Epithelial cell of proximal tubule (primary cell): ENCODE measurements at regions not wholly inside any gene's neighbourhood (a gene's known extent, or its start where the extent isn't known, plus 50 kb on each side); places are given as distances from the start of the nearest gene placed in this dataset.

ENCODE experiments used
- DNase-seq: peaks from one replicate; pipeline ENCODE4 v3.0.0-alpha.2; 2011; ENCODE audit warnings: low read depth
- H3K4me3 ChIP-seq: 2 replicates; pipeline ENCODE4 v1.5.1; 2011; ENCODE audit warnings: low read depth, mild to moderate bottlenecking, low read length
- CTCF ChIP-seq: conservative IDR thresholded peaks from 2 replicates; pipeline ENCODE4 v1.5.1; 2012; ENCODE audit warnings: low read depth, mild to moderate bottlenecking, low read length

GRCh38 chr16:6192984-6193383 lies 1095.4 kb upstream of the EEF2KMT start:
- TF ChIP-seq CTCF = no peak
- H3K4me3 ChIP-seq = no peak overlapping the region
- DNase-seq = no peak

DNA sequence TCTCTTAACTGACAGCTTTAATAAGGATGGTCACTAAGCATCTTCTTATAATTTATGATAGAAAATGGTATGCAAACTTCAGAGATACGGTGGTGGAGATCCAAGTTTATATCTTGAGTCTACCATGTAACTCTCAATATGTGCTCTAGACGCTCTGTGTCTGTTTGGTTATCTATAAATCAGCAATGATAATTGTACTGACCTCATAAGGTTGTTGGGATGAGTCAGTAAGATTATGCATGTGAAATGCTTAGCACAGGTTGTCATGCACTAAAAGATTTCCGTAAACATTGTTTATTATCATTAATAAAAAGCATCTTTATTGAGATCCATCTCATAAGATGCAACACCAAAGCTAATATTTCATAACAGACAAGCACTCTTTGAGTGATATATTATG lies 1094.9 kb upstream of the EEF2KMT start:
- no peak for TF ChIP-seq CTCF
- no peak for DNase-seq
- H3K4me3 ChIP-seq = no peak overlapping the region

DNA sequence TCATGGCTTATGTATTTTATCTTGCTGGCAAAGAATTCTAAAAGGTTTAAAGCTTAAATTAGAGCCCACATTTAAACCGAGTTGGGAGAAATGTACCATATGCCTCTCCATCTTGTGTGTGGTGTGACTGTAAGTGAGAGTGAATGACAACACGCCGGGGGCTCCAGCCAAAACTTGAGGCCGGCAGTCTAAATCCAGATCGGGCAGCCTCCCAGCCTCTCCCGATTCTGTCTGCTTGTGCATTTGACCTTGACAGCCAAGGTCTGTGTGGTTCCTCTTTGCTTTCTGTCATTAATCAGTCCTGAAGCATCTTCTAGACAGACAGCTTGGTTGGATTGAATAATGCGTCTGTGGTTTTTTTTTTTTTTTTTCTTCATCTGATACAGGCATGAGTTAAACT lies 1093.2 kb upstream of the EEF2KMT start:
- no peak overlapping the region for H3K4me3 ChIP-seq
- DNase-seq = no peak
- TF ChIP-seq CTCF = no peak

DNA sequence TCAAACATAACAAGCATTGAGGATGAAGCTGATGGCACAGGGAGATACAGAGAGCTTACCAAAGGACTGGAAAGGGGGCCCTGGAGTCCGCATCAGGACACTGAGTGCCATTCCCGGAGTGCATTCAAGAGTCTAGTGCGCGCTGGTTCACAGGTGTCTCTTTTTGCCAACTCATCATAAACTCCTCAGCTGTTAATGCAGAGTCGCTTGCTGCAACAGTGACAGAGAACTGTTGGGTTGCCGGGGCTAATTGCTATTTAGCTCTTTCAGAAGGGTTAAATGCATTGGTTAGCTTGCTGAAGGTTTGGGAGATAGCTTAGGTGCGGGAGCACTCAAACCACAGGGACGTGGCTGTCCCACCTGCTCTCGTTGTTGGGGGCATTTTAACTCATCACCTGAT lies 1091.6 kb upstream of the EEF2KMT start:
- no peak for TF ChIP-seq CTCF
- no peak for DNase-seq
- H3K4me3 ChIP-seq = no peak overlapping the region

DNA sequence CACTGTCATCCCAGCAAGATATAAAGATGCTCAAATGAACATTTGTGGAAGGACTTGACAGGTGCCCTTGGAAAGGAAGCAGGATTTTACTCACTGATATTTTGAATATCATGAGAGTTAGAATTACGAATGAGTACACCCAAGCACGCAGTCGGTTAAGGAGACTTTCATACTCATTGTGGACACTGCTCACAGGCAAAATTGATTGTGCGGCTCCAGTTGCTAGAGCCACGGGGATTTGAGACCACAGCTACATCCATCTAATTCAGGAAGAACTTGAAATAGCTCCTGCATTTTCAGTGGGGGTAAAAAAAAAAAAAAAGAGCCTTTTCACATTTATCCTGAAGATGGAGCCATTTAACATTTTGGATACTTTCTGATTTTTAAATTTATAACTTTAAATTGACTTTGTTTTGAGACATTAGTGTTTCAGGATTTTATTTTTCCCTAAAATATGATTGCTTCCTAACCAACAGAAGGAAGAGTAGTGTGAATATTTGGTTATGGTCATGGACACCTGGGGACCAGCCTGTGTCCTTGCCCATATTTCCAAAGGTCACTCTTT lies 1080.1 kb upstream of the EEF2KMT start:
- H3K4me3 ChIP-seq = no peak overlapping the region
- TF ChIP-seq CTCF = no peak
- no peak for DNase-seq

DNA sequence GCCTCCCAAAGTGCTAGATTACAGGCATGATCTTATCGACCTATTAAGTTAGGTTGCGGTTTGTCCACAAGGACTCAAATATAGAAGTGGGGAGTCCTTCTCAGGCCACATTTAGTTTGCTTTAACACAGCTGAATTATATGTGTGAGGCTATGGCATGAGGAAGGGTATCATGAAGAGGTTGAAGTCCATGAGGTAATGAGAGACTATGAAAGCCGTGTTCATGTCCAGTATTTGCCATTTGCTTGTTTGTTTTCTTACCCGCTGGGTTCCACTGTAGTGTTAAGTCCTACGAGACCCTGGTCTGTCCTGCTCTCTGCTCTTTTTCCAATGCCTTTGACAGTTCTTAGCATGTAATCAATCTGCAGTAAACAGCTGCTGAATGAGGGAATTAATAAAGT lies 1072.4 kb upstream of the EEF2KMT start:
- no peak overlapping the region for H3K4me3 ChIP-seq
- TF ChIP-seq CTCF = no peak
- DNase-seq = no peak

DNA sequence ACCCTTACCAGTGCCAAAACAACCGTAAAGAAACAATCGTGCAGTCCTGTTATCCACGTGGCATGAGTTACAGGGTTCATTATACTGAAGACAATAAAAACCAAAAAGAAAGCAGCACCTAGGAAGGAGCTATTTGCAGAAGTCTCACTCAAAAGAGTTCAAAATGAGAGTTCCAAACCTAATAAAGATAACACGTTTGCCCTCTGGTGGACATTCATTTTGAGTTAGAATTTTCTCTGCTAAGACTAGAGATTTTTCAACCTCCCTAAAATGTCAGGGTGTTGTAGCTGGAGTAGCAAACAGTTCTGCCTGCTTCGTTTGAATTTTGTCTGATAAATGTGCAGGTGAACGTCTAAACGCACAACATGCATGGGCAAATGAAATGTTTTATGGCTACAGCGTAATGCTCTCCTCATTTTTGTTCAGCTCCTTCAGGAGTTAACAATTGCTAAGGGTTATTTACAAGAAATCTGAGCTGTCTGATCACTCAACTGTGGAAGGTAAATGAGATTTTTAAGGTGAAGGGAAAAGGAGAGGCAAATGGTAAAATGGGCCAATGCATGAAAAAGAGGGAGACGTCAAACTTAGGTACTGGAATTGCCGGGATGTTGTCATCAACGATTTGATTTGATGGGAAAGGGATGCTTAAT lies 1067.9 kb upstream of the EEF2KMT start:
- no peak overlapping the region for H3K4me3 ChIP-seq
- no peak for DNase-seq
- peak; percentile 30 for TF ChIP-seq CTCF
